ENCODE measurements at regions not wholly inside any gene's neighbourhood (a gene's known extent, or its start where the extent isn't known, plus 50 kb on each side); places are given as distances from the start of the nearest gene placed in this dataset.

DNA sequence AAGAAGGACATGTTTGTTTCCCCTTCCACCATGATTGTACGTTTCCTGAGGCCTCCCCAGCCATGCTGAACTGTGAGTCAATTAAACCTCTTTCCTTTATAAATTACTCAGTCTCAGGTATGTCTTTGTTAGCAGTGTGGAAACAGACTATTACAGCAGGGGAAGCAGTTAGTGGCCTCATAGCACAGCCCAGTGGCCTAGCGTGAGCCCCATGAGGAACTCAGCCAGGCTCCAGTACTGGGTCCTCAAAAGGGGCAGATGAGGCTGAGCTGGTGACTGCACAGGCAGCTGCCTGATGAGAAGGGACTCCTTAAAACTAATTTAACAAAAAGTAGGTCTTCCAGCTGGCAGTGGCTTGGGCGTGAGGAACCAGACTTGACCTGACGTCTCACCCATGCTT is 399.9 kb downstream of the CDH26 start:
- TF ChIP-seq, protein P1, sequence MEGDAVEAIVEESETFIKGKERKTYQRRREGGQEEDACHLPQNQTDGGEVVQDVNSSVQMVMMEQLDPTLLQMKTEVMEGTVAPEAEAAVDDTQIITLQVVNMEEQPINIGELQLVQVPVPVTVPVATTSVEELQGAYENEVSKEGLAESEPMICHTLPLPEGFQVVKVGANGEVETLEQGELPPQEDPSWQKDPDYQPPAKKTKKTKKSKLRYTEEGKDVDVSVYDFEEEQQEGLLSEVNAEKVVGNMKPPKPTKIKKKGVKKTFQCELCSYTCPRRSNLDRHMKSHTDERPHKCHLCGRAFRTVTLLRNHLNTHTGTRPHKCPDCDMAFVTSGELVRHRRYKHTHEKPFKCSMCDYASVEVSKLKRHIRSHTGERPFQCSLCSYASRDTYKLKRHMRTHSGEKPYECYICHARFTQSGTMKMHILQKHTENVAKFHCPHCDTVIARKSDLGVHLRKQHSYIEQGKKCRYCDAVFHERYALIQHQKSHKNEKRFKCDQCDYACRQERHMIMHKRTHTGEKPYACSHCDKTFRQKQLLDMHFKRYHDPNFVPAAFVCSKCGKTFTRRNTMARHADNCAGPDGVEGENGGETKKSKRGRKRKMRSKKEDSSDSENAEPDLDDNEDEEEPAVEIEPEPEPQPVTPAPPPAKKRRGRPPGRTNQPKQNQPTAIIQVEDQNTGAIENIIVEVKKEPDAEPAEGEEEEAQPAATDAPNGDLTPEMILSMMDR (conservative IDR thresholded peaks at IDR 0.05; ENCODE audit: low read depth, low read length), result no peak
- no peak for TF ChIP-seq EZH2phosphoT487 (IDR thresholded peaks at IDR 0.05; ENCODE audit: borderline replicate concordance, low read length)
